ENCODE measurements at regions not wholly inside any gene's neighbourhood (a gene's known extent, or its start where the extent isn't known, plus 50 kb on each side); places are given as distances from the start of the nearest gene placed in this dataset.

DNA sequence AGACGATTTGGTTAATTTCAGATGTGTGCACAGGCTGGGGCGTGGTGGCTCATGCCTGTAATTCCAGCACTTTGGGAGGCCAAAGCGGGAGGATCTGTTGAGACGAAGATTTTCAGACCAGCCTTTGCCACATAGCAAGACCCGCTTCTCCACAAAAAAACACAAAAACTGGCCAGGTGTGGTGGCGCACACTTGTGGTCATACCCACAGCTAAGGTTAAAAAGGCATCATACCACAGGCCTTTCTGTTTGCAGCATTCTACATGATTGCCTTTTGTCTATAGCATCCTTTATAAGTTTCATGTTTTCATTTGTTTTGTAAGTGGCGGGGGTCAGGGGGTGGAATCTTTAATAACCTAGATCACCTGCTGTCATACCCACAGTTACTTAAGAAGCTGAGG is 239.9 kb upstream of the NOX3 start:
- H3K4me3 Mint-ChIP-seq, result no peak overlapping the region
- H3K4me1 Mint-ChIP-seq (ENCODE audit: low read depth), result no peaks in the 10 kb centered on the region
- TF ChIP-seq CTCF (IDR thresholded peaks at IDR 0.05), result no peak
- H3K9me3 Mint-ChIP-seq, result no peaks in the 10 kb centered on the region
- H3K36me3 Mint-ChIP-seq (ENCODE audit: low read depth), result no peaks in the 10 kb centered on the region
- DNase-seq, result no peak
- H3K27ac Mint-ChIP-seq, result no peak overlapping the region
- H3K27me3 Mint-ChIP-seq (ENCODE audit: insufficient read depth), result no peaks in the 10 kb centered on the region

DNA sequence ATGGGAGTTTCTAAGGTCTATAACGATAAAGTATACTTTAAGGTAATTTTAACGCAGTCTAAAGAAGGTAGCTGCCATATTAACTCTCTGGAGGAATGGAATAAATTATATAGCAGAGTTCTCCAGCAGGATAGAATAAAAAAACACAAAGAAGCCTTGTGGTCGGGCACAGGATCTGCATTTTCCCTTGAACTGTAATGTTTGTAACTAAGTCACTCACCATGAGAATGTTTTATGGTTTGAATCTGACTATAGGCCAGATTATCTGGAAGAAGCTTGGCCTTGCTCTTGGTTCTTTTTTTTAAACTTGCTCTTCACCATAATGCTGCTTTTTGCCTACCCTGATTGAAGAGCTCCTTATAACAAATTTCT is 238.8 kb upstream of the NOX3 start:
- H3K4me3 Mint-ChIP-seq, result no peak overlapping the region
- no peak overlapping the region for H3K27ac Mint-ChIP-seq
- DNase-seq, result no peak
- no peaks in the 10 kb centered on the region for H3K4me1 Mint-ChIP-seq (ENCODE audit: low read depth)
- H3K9me3 Mint-ChIP-seq, result no peaks in the 10 kb centered on the region
- H3K27me3 Mint-ChIP-seq (ENCODE audit: insufficient read depth), result no peaks in the 10 kb centered on the region
- TF ChIP-seq CTCF (IDR thresholded peaks at IDR 0.05), result no peak
- no peaks in the 10 kb centered on the region for H3K36me3 Mint-ChIP-seq (ENCODE audit: low read depth)

GRCh38 chr6:155693573-155694418 is 238.2 kb upstream of the NOX3 start:
- H3K27me3 Mint-ChIP-seq (ENCODE audit: insufficient read depth), result no peaks in the 10 kb centered on the region
- no peaks in the 10 kb centered on the region for H3K4me1 Mint-ChIP-seq (ENCODE audit: low read depth)
- no peak overlapping the region for H3K4me3 Mint-ChIP-seq
- H3K36me3 Mint-ChIP-seq (ENCODE audit: low read depth), result no peaks in the 10 kb centered on the region
- TF ChIP-seq CTCF (IDR thresholded peaks at IDR 0.05), result no peak
- H3K27ac Mint-ChIP-seq, result no peak overlapping the region
- DNase-seq, result no peak
- no peaks in the 10 kb centered on the region for H3K9me3 Mint-ChIP-seq

GRCh38 chr6:155690820-155691219 is 235.2 kb upstream of the NOX3 start:
- DNase-seq, result no peak
- H3K4me1 Mint-ChIP-seq (ENCODE audit: low read depth), result no peaks in the 10 kb centered on the region
- no peaks in the 10 kb centered on the region for H3K27me3 Mint-ChIP-seq (ENCODE audit: insufficient read depth)
- H3K36me3 Mint-ChIP-seq (ENCODE audit: low read depth), result no peaks in the 10 kb centered on the region
- H3K27ac Mint-ChIP-seq, result no peak overlapping the region
- no peak for TF ChIP-seq CTCF (IDR thresholded peaks at IDR 0.05)
- no peak overlapping the region for H3K4me3 Mint-ChIP-seq
- no peaks in the 10 kb centered on the region for H3K9me3 Mint-ChIP-seq

DNA sequence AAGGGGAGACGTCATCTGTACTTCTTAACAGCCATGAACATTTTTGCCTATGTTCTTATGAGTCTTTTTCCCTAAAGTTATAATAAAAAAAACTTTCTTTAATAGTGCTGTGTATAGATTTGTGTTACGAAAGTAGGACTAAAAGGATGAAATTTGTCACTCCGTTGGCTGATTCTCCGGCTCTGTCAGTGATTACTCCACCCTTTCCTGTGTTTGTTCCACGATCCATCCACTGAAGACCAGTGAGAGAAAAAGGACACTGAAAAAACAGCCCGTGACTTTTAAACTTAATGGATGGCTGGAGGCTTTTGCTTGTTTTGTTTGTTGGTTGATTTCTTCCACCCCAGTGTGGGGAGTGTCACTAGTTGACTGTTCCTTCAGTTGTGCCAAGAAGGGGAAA is 232.0 kb upstream of the NOX3 start:
- H3K4me1 Mint-ChIP-seq (ENCODE audit: low read depth), result no peaks in the 10 kb centered on the region

More for the DNA sequence above, 232.0 kb upstream of the NOX3 start:
- Mint-ChIP-seq H3K27ac (no peak overlapping the region), H3K9me3 (no peaks in the 10 kb centered on the region), H3K36me3 (ENCODE audit: low read depth) (no peaks in the 10 kb centered on the region), H3K27me3 (ENCODE audit: insufficient read depth) (no peaks in the 10 kb centered on the region), H3K4me3 (no peak overlapping the region)
- TF ChIP-seq CTCF (IDR thresholded peaks at IDR 0.05), result no peak
- DNase-seq, result no peak

Measured in HFFc6 (cell line).